Osteocyte (in vitro differentiated cells): ENCODE measurements at regions not wholly inside any gene's neighbourhood (a gene's known extent, or its start where the extent isn't known, plus 50 kb on each side); places are given as distances from the start of the nearest gene placed in this dataset.

Source experiments
- DNase-seq: peaks from one replicate; pipeline ENCODE4 v3.0.0; 2021; ENCODE audit warnings: mixed read lengths; ENCODE audit not compliant: unreplicated experiment; ENCODE audit errors: extremely low spot score
- H3K27ac Mint-ChIP-seq: one replicate; pipeline ENCODE4 v1.8.0; 2021; ENCODE audit warnings: mild to moderate bottlenecking, mixed read lengths; ENCODE audit not compliant: unreplicated experiment
- H3K27me3 Mint-ChIP-seq: one replicate; pipeline ENCODE4 v1.8.0; 2021; ENCODE audit warnings: mixed read lengths; ENCODE audit not compliant: unreplicated experiment
- H3K36me3 Mint-ChIP-seq: one replicate; pipeline ENCODE4 v1.8.0; 2021; ENCODE audit warnings: mixed read lengths; ENCODE audit not compliant: unreplicated experiment
- H3K4me1 Mint-ChIP-seq: one replicate; pipeline ENCODE4 v1.8.0; 2021; ENCODE audit warnings: mixed read lengths; ENCODE audit not compliant: unreplicated experiment
- H3K4me3 Mint-ChIP-seq: one replicate; pipeline ENCODE4 v1.8.0; 2021; ENCODE audit warnings: mild to moderate bottlenecking, moderate library complexity, mixed read lengths; ENCODE audit not compliant: unreplicated experiment
- H3K9me3 Mint-ChIP-seq: one replicate; pipeline ENCODE4 v1.8.0; 2021; ENCODE audit warnings: mixed read lengths; ENCODE audit not compliant: unreplicated experiment
- TF ChIP-seq, protein P1 (sequence below): fragments of 200-600 bp; sonication (generic); IDR thresholded peaks from 2 replicates; pipeline ENCODE4 v1.5.0; 2021; ENCODE audit warnings: antibody characterized with exemption, mild to moderate bottlenecking, moderate library complexity

DNA sequence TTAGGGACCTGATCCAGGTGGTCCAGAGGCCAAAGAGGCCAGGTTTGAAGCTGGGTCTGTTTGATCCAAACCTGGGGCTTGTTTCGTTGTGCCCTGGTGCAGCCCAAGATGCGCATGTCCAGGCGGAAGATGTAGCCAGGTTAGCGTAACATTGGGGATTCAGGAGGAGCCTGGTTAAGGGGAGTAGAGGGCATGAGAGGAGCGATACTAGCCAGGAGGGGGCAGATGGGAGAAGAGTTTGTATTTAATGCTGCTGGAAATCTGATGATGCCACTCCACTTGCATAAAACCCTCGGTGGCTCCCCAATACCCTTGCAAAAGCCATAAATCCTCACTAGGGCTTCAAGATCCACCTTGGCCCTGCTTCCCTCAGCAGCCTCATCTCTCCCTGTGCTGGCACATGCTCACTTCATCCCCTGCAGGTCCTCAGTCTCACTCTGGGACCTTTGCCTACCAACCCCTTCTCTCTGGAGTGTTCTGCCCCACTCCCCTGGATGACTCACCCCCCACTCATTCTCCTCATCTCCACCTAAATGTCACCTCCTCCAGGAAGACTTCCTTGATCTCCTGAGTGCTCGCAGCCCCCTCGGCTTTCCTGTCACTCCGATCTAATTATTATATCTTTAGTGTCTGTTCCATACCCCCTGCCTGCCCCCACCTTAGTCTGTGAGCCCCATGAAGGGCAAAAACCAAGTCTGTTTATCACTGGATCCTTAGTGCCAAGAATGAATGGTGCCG is 95.9 kb downstream of the MIAT start:
- H3K4me3 Mint-ChIP-seq = no peak overlapping the region
- H3K27me3 Mint-ChIP-seq = no peaks in the 10 kb centered on the region
- H3K36me3 Mint-ChIP-seq = peaks cover 5% of the 10 kb centered on the region
- H3K4me1 Mint-ChIP-seq = peaks cover 14% of the 10 kb centered on the region
- TF ChIP-seq, protein P1, sequence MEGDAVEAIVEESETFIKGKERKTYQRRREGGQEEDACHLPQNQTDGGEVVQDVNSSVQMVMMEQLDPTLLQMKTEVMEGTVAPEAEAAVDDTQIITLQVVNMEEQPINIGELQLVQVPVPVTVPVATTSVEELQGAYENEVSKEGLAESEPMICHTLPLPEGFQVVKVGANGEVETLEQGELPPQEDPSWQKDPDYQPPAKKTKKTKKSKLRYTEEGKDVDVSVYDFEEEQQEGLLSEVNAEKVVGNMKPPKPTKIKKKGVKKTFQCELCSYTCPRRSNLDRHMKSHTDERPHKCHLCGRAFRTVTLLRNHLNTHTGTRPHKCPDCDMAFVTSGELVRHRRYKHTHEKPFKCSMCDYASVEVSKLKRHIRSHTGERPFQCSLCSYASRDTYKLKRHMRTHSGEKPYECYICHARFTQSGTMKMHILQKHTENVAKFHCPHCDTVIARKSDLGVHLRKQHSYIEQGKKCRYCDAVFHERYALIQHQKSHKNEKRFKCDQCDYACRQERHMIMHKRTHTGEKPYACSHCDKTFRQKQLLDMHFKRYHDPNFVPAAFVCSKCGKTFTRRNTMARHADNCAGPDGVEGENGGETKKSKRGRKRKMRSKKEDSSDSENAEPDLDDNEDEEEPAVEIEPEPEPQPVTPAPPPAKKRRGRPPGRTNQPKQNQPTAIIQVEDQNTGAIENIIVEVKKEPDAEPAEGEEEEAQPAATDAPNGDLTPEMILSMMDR = no peak
- H3K27ac Mint-ChIP-seq = no peak overlapping the region
- H3K9me3 Mint-ChIP-seq = peaks cover 5% of the 10 kb centered on the region
- no peak for DNase-seq

DNA sequence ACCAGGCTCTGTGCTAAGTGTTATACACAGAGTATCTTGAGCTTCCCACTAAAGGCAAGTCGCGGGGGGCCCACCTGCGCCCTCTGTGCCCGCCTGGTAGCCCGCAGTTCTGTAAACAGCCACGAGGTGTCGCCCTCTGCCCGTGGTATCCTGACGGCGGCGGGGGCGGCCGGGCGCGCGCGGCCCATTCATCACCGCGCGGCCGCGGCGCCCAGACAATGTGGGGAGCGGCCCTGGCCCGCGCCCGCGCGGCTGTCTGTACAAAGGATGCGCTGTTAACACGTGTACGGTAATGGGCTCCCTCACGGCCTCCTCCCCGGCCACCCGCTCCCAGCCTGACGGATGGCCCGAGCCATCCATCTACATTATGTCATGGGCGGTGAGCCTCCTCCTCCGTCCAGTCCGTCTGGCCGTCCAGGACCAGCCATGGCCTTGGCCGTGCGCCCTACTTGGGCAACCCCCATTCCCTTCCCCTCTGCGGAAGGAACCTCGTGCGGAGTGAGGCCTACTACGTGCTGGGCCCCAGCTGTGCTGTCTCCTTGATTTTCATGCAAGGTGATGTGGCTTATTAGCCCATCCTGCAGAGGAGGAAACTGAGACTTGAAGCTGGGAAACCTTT is 99.4 kb downstream of the MIAT start:
- Mint-ChIP-seq H3K4me1 (peaks cover 11% of the 10 kb centered on the region), H3K27me3 (no peaks in the 10 kb centered on the region), H3K4me3 (peak overlapping the region; percentile 18), H3K9me3 (peaks cover 5% of the 10 kb centered on the region), H3K36me3 (peaks cover 9% of the 10 kb centered on the region), H3K27ac (peak overlapping the region; percentile 18)
- TF ChIP-seq, protein P1 = peak; percentile 96
- DNase-seq = no peak

DNA sequence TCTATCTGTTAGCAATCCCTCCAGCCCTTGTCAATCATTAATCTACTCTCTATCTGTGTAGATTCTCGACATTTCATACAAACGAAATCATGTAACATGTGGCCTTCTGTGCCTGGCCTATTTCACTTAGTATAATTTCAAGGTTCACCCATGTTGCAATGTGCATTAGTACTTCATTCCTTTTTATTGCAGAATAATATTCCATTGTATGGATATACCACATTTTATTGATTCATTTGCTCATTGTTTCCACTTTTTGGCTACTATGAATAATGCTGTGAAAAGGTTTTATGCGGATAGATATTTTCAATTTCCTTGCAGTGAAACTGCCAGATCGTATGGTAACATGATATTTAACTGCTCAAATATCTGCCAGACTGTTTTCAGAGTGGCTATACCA is 100.1 kb downstream of the MIAT start:
- TF ChIP-seq, protein P1 = no peak
- DNase-seq = no peak
- Mint-ChIP-seq H3K27ac (no peak overlapping the region), H3K4me3 (no peak overlapping the region), H3K36me3 (peaks cover 9% of the 10 kb centered on the region), H3K27me3 (no peaks in the 10 kb centered on the region), H3K9me3 (peaks cover 5% of the 10 kb centered on the region), H3K4me1 (peaks cover 11% of the 10 kb centered on the region)

DNA sequence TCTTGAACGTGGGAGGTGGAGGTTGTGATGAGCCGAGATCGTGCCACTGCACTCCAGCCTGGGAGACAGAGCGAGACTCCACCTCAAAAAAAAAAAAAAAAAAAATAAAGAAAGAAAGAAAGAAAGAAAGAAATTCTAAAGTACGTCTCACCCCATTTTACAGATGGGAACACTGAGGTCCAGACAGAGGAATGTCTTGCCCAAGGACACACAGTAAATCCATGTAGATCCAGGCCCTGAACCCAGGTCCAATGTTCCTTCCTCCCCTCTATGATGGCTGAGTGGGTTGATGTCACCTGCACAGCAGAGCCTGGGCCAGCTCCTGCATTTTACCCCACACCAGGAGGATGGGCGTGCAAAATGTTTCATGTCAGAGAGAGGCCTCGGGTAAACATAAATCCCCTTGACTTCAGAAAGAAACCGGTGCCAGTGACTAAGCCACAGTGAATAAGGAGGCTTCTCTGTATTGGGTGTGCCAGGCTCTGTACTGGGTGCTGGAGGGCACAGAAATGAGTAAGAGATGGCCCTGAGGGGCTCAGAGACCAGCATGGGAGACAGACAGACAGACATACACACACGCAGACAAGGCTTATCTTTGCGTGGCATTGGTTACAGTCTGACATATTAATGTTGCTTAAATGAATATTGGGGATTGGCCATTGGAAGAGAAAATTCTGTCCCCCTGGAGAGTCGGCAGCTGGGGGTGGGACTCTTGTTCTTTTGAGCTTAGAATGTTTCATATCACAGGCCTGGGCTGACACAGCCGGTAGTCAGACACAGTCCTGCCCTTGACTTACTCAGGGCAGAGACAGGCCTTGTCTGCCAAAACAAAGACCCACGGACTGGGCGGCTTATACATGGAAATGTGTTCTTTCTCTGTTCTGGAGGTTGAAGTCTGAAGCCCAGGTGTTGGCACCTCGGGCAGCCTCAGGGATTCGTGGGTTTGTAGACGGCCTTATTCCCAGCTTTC is 105.4 kb downstream of the MIAT start:
- DNase-seq = no peak
- Mint-ChIP-seq H3K36me3 (peaks cover 13% of the 10 kb centered on the region), H3K27ac (peak overlapping the region; percentile 27), H3K4me3 (no peak overlapping the region), H3K4me1 (peaks cover 23% of the 10 kb centered on the region), H3K27me3 (no peaks in the 10 kb centered on the region), H3K9me3 (no peaks in the 10 kb centered on the region)
- TF ChIP-seq, protein P1 = no peak
